GM10248 (cell line): ENCODE measurements at regions not wholly inside any gene's neighbourhood (a gene's known extent, or its start where the extent isn't known, plus 50 kb on each side); places are given as distances from the start of the nearest gene placed in this dataset.

Source experiments
- CTCF ChIA-PET: fragments of 300-600 bp; sonication (Branson Sonifier 250); formaldehyde crosslinking; extraction: SDS; loops from one replicate; lab custom pipeline; 2021; ENCODE audit warnings: antibody characterized with exemption; lab: Yijun Ruan, JAX
- POLR2A ChIA-PET: fragments of 350-650 bp; sonication (Branson Sonifier 250); formaldehyde crosslinking; extraction: SDS; loops from one replicate; lab custom pipeline; 2020; ENCODE audit warnings: antibody characterized with exemption; lab: Yijun Ruan, JAX
- DNase-seq: peaks from one replicate; pipeline ENCODE4 v3.0.0; 2012; ENCODE audit errors: extremely low spot score
- CTCF ChIP-seq: IDR thresholded peaks from 2 replicates; pipeline ENCODE4 v1.5.1; 2012; ENCODE audit warnings: mild to moderate bottlenecking, low read depth; ENCODE audit errors: extremely low read depth, missing control alignments, control extremely low read depth

- POLR2A ChIA-PET = no interaction called here
- CTCF ChIA-PET = interaction anchor here (0.9 kb wide), 1 partner anchor 19 kb away, joined by 3 read pairs; no protein-coding TSS in a partner anchor
- no peak for DNase-seq
- no peak for TF ChIP-seq CTCF
Measured at GRCh38 chr13:91025442-91025841, 322.0 kb upstream of the MIR17HG start.

- ChIA-PET CTCF (interaction anchor here (1.3 kb wide), 1 partner anchor 14 kb away, joined by 3 read pairs; no protein-coding TSS in a partner anchor), POLR2A (no interaction called here)
- no peak for DNase-seq
- no peak for TF ChIP-seq CTCF
Measured at GRCh38 chr13:91031508-91031907, 316.0 kb upstream of the MIR17HG start.

- CTCF ChIA-PET = interaction anchor here (1.3 kb wide), 1 partner anchor 15 kb away, joined by 3 read pairs; no protein-coding TSS in a partner anchor
- TF ChIP-seq CTCF = no peak
- no peak for DNase-seq
- POLR2A ChIA-PET = no interaction called here
Measured at GRCh38 chr13:91032104-91032503, 315.4 kb upstream of the MIR17HG start.

- ChIA-PET CTCF (no interaction called here), POLR2A (no interaction called here)
- no peak for TF ChIP-seq CTCF
- no peak for DNase-seq
Measured at GRCh38 chr13:91036886-91037285, 310.6 kb upstream of the MIR17HG start.

- DNase-seq = no peak
- ChIA-PET POLR2A (no interaction called here), CTCF (no interaction called here)
- TF ChIP-seq CTCF = no peak
Measured at GRCh38 chr13:91042870-91043269, 304.6 kb upstream of the MIR17HG start.

GRCh38 chr13:91045351-91046034 is 302.0 kb upstream of the MIR17HG start:
- POLR2A ChIA-PET = no interaction called here
- CTCF ChIA-PET = no interaction called here
- TF ChIP-seq CTCF = peak; percentile 30
- DNase-seq = peak; percentile 11
